ENCODE measurements at regions not wholly inside any gene's neighbourhood (a gene's known extent, or its start where the extent isn't known, plus 50 kb on each side); places are given as distances from the start of the nearest gene placed in this dataset.

DNA sequence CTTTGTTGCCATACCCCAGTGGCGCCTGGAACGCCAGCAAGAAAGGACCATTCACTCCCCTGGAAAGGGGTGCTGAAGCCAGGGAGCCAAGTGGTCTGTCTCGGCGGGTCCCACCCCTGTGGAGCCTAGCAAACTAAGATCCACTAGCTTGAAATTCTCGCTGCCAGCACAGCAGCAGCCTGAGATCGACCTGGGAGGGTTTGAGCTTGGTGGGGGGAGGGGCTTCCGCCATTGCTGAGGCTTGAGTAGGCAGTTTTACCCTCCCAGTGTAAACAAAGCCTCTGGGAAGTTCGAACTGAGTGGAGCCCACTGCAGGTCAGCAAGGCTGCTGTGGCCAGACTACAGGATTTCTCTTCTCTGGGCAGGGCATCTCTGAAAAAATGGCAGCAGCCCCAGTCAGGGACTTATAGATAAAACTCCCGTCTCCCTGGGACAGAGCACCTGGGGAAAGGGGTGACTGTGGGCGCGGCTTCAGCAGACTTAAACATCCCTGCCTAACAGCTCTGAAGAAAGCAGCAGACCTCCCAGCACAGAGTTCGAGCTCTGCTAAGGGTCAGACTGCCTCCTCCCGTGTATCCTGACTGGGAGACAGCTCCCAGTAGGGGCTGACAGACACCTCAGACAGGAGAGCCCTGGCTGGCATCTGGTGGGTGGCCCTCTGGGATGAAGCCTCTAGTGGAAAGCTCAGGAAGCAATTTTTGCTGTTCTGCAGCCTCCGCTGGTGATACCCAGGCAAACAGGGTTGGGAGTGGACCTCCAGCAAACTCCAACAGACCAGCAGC is 281.1 kb upstream of the SP4 start:
- DNase-seq: no peak

DNA sequence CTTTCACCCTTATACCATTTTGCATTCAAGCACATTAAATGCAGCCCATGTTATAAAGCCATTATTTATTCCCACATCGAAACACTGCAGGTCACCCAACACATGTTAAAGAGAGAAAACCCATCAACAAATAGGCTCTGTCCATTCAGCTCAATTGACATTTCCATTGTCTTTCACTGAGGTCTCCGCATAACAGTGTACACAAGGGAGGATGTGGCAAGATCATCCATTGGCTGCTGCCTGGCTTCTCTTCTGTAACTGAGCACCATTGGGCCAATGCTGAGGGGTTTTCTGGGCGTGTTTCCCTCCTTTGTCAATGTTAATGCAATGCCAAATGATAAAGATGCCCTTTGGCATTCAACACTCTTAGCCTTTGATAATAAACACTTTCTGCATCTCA is 278.1 kb upstream of the SP4 start:
- no peak for DNase-seq

DNA sequence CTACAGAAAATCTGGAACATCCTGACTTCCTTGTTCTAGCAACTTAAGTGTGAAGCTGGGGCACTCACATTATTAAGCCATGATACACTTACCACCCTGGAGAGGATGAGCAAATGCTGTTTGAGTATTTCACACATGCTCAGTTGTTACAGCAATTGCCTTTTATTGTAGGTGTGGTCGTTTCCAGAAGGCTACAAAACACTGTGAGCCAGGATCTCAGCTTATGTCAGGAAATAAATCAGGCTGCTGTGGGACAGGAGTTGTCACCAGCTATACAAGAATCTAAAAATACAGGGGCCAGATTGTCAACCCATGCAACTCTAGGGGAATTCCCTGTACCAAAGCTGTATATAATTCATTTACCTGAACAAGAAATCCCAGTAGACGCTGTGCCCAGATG is 273.3 kb upstream of the SP4 start:
- DNase-seq: no peak

DNA sequence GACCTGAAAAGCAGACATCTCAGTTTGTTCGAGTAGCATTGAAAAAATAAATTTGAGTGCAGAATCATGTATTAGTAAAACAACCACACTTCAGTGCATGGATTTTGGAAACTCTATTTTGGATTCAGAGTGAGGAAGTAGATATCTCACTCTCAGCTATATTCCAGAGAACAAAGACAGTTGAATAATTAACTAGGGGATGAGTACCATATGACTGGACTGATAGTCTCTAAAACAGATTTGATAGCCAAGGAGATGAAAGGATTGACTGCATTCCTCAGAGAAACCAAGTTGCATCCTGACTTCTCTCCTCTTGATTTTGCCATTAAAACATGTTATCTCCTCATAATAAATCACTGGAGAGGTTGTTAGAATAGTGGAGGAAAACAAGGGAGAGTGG is 268.4 kb upstream of the SP4 start:
- no peak for DNase-seq

DNA sequence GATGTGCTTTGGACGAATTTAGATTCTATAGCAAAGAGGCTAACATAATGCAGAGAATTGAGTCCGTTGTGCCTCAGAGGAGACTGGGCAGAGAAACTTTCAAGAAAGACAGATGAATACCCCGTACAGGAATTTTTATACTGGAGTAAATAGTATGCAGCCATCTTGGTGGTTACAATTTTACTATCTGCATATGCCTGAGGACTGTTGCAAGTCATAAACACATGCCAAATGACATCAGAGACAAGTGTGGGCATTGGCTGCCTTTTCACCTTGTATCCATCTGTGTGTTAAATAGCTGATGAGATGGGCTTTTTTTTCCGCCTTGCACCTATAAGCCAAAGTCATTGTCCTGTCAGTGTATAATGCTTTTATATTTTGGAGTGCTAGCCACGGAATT is 267.5 kb upstream of the SP4 start:
- no peak for DNase-seq

DNA sequence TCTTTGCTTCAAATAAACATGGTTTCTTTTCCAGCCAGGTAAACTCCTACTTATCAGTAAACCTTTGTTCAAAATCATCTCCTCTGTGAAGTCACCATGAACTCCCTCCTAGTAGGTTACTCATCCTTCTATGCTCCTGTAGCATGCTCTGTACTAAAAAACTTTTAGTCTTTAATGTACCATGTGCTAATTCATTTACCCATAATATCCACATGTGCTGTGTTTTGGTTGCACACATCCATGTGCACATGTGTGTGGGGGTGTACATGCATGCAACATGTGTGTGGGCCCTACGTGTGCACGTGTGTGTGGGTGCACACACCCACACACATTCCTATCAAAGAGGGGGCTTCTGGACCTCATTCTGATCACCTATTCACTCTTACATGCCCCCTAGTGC is 259.9 kb upstream of the SP4 start:
- DNase-seq: no peak

DNA sequence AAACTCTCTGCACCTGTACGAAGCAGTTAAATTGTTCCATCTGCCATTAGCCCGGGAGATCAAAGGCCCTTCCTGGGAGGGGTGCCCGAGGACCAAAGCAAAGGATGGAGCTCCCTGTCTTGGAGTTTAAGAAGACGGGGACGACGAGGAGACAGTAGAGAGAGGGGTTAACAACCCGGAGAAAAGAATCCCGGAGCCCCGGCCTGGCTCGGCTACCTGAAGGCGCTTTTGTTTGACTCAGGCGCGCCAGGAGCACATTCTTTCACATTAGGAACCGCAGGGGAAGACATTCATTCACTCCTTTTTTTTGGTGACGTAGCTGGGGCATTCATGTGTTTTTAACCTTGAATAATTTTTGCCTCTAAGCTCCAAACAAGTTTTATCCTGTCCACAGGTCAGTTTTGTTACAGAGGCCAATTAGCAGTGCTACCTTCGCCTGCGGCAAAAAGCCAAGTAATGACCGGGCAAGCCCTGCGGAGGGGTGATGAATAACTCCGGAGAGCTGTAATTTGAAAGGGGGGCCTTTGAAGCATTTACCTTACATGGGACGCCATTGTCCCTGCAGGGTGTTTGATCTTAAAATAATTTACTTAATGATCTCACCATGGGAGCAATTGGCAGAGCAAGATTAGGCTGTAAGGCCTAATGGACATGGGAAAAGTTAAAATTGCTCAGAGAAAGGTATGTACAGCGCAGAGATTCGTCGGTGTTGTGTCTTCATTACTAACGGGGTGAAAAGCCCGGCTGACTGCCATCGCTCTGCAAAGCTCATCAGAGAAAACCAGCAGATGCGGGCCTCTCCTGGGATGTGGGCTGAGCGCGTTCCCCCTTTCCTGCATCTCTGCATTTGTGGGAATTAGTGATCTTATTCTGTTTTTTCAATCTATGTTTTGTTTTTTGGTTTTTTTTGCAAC is 258.0 kb upstream of the SP4 start:
- no peak for DNase-seq

DNA sequence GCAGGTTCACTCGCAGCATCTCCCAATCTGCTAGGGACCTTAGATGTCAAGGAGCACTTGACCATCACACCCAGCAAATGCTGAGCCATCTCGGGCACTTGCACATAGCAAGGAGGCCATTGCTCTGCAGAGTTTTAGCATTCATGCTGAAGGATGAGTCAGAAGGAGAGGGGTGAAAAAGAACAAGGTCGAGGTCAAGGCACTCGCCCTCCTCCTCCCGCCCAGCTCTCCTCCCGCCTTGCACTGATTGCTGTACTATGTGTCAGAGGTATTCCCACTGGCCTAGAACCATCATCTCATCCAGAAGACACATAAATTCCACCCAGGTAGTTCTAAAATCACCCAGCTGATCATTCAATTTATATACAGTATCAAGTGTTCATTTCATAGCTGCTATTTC is 255.1 kb upstream of the SP4 start:
- DNase-seq: no peak

DNA sequence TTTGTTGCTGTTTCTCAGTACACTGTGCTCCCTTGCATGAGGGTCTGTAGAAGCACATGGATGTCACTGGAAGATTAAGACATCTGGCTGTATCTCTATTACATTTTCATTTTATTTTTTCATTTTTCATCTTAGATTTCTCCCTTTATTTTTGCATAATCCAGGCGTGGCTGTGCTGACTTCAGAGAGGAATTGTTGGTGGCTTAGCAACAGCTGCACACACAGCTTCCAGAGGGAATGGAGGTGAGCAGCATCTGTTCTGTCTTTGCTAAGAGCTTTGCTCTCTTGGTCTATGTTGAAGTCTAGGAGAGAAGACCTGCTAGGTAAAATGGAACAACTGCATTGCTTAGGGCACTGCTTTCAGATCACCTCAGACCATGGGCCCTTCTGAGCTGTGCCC is 254.4 kb upstream of the SP4 start:
- DNase-seq: no peak

DNA sequence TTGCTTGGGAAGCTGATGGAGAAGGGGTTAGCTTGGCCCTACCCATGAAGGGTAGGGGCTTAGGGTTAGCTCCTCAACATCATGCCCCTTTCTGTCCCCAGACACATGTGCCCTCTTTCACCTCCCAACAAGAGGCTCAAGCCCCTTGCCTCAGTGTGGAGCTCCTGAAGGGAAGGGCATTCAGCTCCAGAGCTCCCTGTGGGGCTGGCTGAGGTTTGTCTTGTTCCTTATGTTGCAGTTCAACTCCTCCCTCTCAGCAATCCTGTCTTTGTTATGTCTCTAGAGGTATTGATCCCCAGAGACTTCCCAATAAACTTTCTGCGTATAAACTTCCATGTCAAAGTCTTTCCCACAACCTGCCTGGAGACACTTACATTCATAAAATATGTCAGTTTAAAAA is 252.2 kb upstream of the SP4 start:
- no peak for DNase-seq

DNA sequence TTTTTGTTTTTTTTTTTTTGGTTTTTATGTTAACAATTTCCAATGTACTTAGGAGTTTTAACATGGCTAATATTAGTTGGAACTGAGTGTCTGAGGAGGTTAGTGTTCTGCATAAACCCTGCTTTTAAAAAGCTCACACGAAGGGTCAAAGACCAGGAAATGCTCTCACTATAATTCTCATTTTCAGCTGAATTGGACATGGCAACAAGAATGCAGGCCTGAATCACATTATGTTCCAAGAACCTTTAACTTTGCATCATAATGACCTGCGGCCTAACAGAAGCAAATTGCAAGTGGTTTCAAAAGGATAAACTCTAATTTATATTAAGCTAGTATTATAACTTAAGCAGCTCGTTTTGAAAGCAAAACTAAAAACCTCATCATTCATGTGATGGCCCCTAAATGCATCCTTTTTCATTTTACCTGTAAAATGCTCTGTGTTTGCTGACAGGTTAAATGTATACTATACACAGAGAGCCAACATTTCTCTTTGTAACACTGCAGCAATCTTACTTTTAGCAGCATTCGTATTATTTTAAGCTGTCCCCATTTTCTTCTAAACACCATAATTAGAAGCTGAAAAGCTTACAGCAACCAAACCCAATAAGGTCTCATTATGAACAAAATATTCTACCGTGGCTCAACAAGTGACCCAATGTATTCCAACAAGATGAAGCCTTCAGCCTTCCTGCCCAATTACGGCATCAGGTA is 242.8 kb upstream of the SP4 start:
- DNase-seq: no peak

DNA sequence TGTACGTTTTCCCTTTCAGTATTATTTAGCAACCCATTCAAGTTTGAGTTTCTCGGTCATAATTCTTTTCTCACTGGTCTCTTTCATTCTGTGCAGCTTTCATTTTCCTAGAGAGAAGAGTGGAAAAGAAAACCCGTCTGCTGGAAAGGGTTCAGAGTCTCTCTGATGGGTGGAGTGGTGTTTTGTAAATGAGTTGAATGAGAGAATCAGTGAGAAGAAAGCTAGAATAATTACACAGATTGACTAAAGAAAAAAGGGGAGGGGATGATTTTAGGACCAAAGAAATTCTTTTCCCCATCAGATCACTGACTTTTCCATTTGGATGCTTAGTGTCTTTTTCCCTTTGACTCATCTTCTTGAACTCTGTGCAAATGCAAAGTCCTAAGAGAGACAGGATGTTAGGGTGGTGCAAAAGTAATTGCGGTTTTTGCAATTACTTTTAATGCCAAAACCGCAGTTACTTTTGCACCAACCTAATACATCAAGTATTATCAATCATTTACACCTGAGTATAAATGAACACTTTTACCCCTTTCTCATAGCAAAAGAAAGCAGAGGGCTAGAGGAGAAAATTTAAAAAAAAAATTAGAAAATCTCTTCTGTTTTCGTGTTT is 242.1 kb upstream of the SP4 start:
- DNase-seq: no peak

DNA sequence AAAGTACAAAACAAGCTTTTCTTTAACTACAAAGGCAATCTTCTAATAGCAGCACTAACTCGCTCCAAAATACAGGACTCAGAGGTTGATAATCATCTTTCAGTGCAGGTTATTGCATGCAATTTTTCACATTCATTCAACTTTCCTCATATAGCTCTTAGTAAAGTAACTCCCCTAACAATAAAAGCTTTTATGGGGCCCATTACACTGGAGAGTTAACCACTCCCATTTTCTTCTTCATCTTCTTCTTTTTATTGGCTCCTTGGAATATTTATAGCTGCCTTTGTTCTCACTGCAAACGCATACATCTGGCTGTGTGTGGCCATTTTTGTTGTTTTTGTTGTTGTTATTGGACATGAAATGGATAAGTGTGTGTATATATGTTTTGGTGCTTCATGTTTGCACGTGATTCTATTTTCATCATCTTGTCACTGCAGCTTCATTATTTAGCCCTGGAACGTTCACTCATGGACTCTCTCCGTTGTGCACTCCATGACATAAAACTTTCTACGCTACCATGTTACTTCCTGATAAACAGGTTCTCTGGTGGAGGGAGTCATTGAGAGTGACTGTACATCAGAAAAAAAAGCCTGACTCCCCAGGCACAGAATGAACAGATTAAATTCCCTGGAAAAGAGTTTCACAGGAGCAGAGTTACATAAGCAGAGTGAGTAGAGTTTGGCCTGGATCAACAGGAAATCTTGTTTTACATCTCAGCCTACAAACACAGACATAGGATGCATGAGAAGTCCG is 236.4 kb upstream of the SP4 start:
- DNase-seq: no peak

DNA sequence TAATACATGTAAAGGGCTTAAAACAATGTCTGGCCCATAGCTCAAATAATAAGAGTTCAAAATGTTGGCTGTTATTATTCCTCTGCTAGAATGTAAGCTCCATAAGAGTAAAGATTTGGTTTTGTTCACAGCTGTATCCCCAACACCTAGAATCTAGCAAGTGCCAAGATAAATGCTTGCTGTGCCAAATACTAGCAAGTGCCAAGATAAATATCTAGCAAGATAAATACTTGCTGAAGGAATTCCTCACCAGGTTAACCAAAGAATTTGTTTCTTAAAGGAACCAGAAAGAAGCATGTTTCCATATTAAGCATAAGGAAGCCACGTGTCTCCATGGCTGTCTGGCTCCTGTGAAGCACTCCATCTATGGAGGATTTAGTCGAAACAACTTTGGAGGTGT is 235.2 kb upstream of the SP4 start:
- no peak for DNase-seq

DNA sequence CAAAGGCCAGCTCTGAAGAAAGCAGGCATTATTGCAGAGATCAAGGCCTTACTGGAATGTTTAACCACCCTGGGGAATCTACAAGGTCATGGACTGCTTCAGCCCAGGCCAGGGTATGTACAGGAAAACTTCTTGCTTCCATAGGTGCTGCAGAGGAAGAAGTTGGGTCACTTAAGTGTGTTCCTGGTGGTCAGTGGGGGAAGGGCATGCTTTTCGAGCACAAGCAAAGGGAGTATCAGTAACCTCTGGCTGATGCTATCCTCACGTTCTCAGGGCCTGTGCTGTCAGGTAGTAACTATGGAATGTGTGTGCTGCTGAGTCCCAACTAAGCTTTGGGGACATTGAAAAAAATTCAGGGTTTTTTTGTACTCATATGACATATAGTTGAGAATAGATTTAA is 234.0 kb upstream of the SP4 start:
- DNase-seq: no peak

DNA sequence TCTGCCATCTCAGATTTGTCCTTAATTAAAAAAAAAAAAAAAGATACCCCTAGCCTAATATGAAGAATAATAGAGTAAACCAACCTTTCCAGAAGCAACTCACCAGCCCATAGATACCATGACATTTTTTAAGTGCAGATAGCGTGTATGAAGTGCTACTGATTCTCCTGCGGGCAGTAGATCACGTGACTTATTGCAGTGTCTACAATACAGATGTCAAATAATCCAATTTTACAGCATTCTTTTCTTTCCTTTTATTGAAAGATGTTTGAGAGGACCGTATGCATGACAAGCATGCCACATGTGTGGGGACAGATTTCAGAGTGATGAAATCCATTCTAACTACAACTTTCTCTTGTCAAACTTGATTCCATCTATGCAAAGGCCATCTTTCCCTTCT is 232.9 kb upstream of the SP4 start:
- DNase-seq: no peak

DNA sequence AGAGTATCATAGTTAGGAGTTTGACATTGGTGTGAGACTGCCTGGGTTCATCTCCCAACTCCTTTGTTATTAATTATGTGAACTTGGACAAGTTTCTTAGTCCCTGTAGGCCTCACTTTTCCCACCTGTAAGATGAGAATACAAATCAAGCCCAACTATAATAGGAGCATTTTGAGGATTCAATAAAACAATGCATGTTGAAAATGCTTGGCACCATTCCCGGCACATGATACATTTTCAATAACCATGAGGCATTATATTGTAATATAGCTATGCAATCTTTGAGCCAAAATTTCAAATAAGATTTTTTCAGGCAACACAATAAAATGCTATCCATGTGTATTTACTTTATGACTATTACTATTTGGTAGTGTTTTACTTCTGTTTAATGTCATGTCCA is 229.0 kb upstream of the SP4 start:
- DNase-seq: no peak

DNA sequence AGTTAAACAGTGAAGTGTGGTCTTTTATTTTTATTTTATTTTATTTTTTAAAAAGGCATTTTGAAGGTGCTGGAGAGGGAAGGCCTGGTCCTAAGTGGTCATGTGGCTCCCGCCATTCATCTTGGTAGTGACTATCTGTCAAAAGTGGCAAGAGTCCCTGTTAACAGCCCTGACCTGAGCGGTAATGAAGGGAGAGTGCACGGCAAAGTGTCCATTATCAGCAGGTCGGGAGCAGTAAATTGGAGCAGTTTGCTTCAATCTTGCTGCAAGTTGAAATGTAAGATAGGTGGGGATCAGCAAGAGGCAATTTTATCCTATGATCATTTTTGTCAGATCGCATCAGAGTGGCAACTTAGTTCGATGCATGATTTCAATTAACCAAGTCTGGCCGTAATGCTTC is 227.4 kb upstream of the SP4 start:
- no peak for DNase-seq

DNA sequence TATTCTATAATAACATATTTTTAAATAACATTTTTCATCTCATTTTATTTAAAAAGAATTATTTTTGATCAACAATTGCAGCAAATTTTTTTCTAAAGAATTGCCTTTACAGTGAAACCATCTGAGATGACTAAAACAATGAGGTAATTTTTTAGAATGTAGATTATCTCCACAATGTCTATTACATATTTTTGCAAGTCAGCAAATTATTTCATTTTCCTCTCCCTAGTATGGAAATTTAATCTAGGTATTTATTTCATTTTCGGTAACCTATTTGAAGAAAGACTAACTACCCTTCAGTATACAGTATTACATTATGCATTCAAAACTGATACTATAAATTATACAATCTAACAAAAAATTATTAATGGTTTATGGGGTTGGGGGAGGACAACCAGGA is 213.2 kb upstream of the SP4 start:
- no peak for DNase-seq

DNA sequence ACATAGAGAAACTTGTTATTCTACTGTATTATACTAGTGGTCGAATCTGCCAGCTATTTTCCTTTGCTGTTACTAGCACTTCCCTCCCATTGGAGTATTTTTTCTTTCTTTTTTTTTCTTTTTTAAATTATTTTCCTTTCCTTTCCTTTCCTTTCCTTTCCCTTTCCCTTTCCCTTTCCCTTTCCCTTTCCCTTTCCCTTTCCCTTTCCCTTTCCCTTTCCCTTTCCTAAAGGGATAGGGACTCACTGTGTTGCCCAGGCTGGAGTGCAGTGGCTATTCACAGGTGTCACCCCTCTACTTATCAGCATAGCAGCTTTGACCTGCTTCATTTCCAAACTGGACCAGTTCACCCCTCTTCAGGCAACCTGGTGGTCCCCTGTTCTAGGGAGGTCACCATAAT is 212.6 kb upstream of the SP4 start:
- no peak for DNase-seq

DNA sequence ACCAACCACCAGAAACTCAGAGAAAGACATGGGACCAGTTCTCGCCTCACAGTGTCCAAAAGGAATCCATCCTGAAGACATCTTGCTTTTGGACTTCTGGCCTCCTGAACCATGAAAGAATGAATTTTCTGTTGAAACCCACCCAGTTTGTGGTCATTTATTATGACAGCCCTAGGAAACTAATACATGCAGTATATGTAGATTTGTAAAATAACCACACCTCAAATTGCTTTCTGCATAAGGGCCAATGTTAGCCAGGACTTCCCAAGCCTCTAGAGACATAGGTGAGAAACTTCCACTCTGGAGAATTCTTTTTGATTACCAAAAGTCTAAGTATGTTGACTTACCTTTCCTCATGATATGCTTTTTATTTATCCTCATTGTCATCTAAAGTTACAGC is 210.5 kb upstream of the SP4 start:
- no peak for DNase-seq

DNA sequence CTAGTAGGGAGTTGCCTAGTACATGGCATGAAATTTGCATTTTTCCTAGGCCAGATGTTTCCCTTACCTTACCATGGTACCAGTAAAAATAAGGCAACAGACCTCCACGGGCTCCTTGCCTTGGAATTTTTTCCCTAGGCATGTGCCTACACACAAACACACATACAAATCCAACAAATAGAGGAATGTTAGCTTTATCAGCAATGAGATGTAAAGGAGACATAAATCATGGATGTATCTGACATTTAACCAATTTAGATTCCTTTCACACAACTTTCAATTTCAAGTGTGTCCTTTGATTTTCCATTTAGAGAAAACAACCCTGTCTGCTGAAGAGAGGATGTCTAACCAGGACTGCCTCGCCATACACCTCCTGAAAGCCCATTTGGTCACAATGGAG is 209.7 kb upstream of the SP4 start:
- DNase-seq: no peak
